HG03159 (cell line): ENCODE measurements at regions not wholly inside any gene's neighbourhood (a gene's known extent, or its start where the extent isn't known, plus 50 kb on each side); places are given as distances from the start of the nearest gene placed in this dataset.
"Not testable (repeated sequence)": the region's sequence is repeated elsewhere in the genome, so short reads cannot be mapped to it uniquely, and the experiment has no call there.

Experiments used
- ATAC-seq: cut with Tn5 transposase; IDR thresholded peaks from one replicate; pipeline ENCODE4 v1.9.1; 2021; ENCODE audit warnings: mild to moderate bottlenecking, moderate library complexity; ENCODE audit not compliant: unreplicated experiment

DNA sequence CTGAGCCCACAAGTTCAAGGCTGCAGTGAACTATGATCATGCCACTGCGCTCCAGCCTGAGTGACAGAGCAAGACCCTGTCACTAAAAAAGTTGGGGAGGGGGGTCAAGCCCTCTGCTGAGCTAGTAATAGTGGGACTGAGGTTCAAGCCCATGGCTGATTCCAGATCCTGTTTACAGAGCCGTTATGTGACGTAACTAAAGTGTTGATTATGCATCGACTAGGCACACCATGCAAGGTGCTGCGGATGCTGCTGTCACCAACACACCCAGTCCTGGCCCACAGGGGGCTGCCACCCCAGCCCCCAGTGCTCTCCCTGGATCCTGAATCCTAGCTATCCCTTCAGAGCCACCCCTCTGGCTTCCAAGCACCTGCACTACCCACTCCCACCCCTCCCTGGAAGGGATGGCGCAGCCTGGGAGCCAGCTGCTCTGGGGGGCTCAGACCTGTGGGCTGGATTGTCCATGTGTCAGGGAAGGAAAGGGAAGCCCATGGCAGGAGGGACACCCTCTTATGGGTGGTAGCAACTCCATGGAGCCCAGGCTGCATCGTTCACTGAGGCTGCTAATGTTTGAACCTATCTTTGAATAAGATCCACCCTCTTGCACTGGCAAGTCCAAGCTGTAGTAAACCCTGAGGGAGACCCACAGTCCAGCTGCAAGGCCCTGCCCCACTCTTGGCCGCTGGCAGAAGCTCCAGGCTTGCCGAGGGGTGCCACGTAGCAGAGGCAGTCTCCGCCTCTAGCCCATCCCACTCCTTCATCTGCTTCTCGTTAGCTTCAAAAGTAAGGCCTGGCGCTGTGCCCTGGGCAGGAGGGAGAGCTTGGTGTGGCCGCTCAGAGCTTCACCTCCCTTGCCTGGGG, 95.0 kb downstream of the SNX5 start:
- ATAC-seq: no peak

DNA sequence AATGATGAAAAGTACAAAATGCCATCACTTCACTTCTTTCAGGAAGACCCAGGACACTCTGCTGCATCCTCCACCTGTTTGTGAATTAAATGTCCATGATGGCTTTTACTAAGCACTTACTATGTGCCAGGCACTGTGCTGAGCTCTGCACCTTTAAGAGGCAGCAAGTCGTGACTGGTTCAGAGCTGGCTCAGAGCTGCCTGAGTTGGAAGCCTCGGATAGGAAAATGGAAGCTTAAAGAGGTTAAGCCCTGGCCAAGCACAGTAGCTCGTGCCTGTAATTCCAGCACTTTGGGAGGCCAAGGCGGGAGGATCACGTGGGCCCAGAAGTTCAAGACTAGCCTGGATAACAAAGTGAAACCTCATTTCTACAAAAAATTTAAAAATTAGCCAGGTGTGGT, 95.6 kb downstream of the SNX5 start:
- no peak for ATAC-seq

DNA sequence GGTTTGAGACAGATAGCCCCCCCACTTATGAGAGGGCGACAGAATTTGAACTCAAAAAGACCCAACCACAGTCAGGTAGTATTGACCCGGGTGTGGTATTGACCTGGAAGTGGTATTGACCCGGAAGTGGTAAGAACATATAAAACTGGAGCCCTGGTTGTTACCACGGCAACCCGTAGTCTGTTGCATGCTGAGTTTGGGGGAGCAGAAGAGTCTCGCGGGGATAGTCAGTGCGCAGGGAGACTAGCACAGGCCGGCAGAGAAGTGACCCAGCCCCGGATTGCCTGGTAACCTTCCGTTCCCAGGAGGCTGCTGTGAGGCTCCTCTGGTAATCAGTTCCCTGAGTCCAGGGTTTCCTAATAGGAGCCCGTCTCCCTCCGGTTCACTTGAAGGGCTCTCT, 96.2 kb downstream of the SNX5 start:
- ATAC-seq: no peak

DNA sequence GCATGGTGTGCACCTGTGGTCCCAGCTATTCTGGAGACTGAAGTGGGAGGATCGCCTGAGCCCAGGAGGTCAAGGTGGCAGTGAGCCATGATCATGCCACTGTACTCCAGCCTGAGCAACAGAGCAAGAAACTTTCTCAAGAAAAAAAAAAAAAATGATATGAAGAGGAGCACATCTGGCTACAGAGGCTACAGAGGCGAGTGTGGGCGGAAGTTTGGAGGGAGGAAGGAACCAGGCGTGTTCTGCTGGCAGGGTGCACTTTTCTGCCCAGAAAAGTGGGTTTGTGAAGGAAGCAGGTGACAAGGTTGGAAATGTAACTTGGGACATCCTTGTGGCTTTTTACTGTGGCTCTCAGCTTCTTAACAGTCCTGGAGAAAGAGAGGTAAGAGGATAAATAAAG, 96.7 kb downstream of the SNX5 start:
- ATAC-seq: no peak

DNA sequence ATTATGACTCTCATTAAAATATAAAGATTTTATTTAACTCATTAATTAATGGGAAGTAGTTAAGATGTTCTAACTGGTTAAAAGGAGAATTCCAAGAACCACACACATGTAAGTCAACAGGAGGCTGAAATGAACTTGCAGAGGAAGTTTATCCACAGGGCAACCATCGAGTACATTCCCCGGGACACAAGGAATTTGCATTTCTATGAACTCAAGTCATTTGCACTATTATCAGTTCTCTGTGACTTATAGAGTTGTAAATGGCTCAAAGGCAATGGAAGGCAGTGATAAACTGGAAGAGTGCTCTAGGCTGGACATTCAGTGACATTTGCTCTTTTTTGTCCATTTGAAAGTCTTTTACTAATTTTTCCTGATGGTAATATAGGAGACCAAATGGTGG, 97.4 kb downstream of the SNX5 start:
- ATAC-seq: no peak

DNA sequence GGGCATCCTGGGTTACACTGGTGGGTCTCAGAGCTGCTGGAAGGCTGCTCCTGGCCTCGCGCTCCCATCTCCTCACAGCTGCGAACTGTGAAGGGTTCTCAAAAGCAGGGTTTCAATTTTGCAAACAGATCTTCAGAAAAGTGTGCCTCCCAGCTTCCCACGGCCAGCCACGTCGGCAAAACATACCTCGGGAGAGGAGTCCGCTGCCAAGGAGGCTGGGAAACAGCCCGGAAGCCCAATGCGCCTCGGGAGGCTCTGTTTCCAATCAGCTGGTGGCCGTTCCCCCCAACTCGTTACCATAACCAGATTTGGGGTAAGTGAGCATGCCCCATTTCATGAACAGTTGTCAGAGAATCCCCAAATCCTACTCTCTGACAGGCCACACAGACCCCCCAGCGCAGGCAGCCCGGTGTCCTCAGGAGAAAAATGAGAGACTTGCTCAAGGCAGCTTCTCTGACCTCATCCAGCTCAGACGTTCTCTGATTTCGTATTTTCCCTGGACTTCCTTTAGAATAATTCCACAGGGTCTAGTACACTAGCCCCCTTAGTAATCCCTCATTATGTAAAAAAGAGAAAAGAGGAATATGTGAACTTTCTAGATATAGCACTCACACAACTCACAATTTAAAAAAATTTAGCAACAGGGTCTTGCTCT, 98.4 kb downstream of the SNX5 start:
- no peak for ATAC-seq

DNA sequence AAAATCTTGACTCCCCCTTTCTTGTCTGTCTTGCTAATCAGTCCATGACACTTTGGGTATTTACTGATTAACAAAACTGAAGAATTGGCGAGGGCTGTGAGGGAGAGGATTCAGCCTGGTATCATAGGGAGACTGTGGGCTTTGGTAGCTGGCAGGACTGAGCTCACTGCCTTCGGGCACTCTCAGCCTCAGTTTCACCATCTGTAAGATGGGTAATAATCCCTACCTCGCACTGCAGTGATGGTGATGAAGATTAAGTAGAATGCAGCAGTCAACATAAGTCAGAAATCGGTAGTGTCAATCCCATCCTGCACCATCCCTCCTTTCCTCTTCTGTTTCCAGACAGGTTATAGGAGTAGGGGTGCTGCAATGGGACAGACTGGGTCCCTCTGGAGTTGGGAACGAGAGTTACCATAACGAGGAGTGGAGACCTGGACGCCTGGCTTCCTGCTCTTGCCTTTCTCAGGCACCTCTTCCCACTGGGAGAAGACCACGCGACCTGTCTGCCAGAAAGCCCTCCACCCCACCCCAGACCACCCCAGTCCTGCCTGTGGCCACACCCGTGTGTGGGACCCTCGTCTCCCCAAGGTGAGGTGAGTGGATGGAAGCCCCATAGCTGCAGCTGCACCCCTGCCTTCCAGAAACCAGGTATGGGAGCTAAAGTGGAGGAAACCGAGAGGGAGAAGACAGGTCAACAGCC, 99.1 kb downstream of the SNX5 start:
- ATAC-seq: no peak

DNA sequence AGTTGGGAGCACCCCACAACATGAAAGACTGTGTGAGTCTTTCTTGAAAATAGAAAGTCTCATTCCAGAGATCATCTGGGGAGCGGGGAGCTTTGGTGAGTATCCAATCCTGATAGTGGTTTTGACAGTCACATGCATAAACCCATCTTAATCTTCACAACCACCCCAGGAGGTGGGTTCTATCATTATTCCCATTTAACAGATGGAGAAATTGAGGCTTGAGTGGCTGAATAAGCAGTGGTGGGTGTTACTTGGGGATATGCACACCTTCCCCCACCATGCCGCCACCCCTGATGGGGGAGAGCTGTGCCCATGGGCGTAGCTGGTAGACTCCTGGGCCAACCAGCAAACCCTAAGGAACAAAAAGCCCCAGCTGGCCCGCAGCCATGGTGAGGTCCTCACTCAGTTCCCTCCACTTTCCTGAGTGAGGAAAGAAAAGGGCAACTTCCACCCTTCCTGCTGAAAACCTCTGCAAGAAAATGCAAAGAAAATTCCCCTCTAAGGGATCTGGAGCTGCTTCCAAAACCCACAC, 99.8 kb downstream of the SNX5 start:
- ATAC-seq: no peak

DNA sequence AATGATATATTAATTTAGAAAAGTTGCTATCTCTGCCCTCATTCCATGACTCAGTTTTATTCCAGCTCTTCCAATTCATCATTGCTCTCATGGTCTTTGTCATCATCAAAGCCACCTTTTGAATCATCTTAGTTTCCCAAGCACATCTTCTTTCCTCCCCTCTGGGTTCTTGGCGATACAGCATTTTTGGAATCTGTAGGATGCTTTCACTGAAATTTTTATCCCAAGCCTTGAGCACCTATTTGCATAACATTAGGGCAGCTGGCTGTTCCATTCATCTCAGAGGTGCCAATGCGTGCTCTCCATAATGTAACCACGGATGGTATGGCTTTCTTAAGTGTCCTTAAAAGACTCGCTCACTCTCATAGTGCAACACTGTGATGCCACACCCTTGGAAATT, 100.4 kb downstream of the SNX5 start:
- ATAC-seq: no peak

DNA sequence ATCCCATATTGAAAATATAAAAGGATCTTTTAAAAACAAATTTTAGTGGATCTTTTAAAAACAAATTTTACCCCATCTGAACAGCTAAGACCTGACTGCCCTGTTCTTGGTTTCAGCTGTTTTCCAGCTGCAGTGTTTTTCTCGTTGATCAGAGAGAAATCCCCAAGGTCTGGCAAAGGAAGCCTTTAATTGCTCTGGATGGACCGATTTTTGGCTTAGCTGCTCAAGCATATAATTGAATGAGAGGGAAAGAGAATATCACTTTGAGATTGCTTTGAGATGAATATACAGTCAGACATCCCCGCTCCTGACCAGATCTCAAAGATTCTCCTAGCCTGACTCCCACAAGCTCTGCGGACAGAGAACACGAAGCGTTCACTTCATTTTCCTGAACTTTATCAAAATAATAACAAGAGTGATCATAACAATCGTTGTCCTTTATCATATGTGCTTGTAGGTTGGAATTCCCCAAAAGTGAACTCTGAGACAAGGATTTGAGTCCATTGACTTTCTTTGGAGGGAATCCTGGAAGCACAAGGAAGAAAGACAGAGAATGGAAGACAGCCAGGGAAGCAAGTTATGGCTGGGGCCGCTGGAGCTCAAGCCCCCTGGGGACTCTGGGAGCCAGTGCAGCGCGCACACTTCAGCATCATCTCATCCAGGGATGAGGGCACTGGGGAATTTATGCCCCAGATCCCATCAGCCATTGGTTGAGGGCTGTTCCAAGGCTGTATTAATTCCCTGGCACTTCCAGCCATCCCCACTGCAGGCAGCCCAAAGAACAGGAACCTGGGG, 101.3 kb downstream of the SNX5 start:
- ATAC-seq: no peak

DNA sequence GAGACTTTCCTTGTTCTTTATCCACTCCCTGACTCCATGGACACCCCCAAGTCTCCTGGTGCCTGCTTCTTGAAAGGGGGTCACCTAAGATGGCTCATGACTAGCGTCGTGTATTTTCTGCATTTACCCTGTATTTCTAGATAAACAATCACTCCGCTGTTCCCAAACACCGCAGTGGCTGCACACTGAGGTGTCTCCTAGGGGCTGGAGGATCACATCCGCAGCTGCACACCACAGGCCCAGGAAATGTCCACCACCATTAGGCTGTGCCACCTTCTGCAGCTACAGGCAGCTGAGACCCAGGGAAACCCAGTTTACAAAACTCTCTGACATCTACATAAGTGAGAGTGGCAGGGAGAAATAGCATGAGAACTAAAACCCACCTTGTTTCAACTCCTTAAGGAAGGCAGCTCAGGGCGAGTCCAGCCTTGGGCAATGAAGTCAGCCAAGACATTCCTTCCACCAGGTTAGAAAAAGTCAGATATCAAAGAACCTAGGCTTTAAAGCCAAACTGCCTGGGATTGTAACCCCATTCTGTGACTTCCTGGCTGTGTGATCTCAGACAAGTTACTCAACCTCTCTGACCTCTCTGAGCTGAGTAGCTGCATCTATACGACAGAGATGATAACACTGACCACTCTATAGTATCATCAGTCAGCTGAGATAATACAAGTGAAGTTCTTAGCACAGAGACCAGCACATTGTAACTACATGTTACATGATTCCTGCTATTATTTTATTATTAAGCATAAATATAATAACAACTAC, 102.2 kb downstream of the SNX5 start:
- ATAC-seq: no peak

DNA sequence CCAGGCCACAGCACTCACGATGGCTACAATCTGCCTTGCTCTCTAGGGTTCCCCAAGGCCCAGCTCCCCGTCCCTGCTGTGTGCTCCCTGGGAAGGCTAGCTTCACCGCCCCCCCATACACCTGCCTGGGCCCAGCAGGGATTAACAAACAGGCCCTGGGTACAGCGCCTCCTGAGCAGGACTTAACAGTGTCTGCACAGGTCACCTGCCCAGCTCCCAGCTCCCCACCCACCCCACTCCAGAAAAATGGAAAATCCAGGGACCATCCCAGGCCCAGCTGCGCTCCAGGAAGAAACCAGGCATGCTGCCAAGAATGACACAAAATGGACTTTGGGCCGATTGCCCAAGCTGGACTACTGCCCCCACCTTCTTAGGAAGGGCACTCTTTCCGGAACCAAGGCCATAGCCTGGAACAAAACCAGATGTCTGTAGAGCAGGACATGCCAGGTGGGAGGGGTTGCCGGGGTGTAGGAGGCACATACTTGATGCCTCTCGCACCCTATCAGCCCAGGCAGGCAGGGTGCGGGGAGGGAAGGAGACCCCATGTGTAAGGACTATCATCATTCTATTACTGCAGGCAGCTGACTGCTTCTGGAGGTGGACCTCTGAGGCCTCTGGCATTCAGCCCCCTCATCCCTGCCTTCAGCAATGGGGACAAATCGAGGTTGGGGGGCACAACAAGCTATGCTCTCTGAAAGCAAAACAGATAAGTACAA, 104.9 kb downstream of the SNX5 start:
- no peak for ATAC-seq

DNA sequence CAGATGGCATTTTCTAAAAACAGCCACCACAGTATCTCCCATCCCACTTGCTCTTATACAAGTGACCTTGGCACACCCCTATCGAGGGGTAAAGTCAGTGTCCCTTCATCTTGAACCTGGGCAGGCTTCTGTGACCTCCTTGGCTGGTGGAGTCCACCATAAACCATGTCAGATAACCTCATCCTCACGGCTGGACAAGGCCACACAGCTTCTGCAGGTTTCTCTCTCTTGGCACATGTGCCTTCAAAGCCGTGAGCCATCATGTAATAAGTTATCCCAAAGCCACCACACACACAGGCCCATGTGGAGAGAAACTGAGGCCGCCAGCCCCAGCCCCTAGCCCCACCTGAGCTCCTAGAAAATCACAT, 105.4 kb downstream of the SNX5 start:
- no peak for ATAC-seq

DNA sequence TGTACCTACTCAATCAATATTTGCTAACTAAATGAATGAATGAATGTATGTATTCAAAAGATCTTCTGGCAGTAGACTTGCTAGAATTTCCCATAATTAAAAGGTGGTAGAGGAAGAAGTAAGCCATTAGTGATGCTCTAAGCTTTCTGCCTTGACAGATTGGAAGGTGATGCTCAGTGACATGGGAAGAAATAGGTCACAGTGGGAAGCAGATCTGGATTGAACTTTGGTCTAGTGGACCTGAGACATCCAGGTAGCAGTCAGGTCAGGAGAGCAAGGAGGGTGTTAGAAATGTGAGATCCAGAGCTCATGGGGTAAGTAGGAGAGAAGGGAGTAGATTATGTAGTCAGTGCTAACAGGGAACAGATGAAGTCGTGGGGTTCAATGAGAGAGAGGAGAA, 106.4 kb downstream of the SNX5 start:
- no peak for ATAC-seq

DNA sequence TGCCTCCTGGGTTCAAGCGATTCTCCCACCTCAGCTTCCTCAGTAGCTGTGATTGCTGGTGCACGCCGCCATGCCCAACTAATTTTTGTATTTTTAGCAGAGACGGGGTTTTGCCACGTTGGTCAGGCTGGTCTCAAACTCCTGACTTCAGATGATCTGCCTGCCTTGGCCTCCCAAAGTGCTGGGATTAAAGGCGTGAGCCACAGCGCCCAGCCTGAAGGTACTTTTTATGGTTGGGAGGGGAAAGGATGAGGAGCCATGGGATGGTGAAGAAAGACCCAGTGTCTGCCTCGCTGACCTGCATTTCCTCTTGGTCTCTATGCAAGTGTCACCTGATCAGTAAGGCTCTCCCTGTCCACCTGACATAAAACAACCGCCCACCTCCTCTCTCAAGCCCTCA, 107.0 kb downstream of the SNX5 start:
- not testable (repeated sequence) for ATAC-seq

DNA sequence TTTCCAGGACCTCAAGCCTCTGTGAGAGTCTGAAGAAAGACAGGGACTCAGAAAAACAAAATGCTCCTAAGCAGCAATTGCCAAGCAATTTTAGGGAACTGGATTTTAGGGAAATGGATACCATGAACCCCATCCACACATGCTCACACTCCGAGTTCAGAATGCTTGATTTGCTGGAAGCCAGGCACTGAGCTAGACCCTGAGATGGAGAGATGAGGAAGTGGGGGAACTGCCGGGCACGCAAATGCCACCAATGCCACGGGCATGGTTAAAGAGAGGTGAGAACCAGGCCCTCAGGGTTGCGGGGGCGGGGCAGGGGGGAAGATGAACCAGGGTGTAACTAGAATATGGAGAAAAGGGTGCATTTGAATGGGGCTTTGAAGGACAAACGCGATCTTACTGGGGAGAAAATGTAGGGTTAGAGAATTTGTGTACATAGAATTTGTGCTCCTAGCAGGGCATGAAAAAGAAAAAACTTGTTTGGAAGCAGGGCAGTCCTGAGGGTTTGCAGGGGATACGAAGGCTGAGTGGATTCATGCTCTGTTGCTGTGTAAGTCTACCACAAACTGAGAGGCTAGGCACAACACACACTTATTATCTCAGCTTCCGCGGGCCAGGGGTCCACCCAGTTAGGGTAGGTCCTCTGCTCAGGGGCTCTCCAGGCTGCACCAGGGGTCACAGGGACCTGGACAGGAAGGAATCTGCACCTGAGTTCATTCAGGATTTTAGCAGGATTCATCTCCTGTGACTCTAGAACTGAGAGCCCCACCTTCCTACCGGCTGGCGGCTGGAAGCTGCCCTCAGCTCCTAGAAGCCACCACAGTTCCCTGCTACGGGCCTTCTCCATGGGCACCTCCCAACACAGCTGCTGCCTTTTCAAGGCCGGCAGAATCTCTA, 108.0 kb downstream of the SNX5 start:
- no peak for ATAC-seq

DNA sequence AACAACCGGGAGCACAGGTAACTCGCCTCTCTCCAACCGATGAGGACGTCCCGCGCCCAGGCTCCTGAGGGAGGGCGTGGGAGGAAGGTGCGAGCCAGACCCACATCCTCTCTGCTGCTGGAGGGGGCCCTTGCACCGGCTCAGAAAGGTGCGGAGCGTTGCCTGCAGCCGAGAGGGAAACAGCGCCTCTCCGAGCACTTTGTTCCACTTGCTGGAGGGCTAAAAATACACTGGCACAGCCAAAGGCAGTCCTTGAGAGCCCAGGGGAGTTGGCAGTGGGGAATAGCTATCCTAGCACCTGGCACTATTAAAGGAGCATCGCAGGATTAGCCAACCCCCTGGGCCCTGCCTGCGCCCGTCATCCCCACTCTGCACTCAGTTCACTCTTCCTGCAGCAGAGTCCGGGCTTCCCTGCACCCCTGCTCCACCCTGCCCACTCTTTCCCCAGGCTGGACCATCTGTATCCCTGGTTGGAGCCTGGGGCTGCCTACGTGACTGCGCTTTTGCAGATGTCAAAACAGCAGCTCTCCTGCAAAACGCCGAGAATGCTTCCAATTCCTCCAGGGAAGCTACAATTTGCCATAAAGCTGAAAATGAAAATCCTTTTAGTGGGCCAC, 108.9 kb downstream of the SNX5 start:
- peak; percentile 31 for ATAC-seq

DNA sequence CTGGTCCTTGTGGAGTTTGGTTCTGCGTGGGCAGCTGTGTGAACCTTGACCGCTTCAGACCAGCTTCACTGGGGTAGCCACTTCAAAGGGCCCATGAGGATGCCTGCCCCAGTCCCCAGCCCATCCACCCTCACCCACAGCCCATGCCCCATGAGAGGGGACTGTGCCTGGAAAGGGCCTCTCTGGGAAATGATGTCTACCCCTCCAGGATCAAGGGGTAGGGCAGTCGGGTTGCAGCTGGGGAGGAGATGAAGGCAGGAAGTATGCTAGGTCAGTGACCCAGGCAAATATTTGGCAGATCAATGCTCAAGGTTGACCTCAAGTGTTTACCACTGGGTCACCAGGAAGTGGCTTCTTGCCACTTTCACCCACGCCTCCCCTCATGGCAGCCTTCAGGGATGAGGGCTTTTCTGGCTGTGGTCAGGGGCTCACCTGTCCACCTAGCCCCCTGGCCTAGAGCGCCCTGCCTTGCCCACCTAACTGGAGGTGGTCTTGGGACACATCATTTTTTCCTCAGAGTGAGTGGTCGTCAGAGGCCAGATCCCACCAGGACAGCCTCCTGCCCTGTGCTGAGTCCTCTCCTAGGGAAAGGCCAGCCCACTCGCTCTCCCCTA, 109.5 kb downstream of the SNX5 start:
- peak; percentile 39 for ATAC-seq
